Caco-2 (cell line): ENCODE measurements at regions not wholly inside any gene's neighbourhood (a gene's known extent, or its start where the extent isn't known, plus 50 kb on each side); places are given as distances from the start of the nearest gene placed in this dataset.

Source experiments
- BruUV-seq: library from RNA; stranded (reverse); fragments of 400-500 nt; replicated peaks from 2 replicates; lab custom pipeline; 2021; lab: Mats Ljungman, UMichigan
- CTCF ChIA-PET: fragments of 300-600 bp; sonication (Branson Sonifier 250); formaldehyde crosslinking; loops from one replicate; lab custom pipeline; 2022; ENCODE audit warnings: antibody characterized with exemption; lab: Charles Lee
- POLR2A ChIA-PET: fragments of 300-600 bp; sonication (Branson Sonifier 250); formaldehyde crosslinking; loops from one replicate; lab custom pipeline; 2022; ENCODE audit warnings: antibody characterized with exemption; lab: Charles Lee
- DNase-seq, 2 experiments: peaks; one replicate each; pipeline versions ENCODE4 v3.0.0 to v3.0.0-alpha.2; 2020 to 2022
- H3K27me3 ChIP-seq: replicated peaks from 2 replicates; pipeline ENCODE4 v1.6.0; 2011; ENCODE audit warnings: low read length; ENCODE audit not compliant: control insufficient read depth, insufficient read depth
- H3K36me3 ChIP-seq: 2 replicates; pipeline ENCODE4 v1.5.1; 2011; ENCODE audit warnings: low read length; ENCODE audit not compliant: control insufficient read depth, insufficient read depth
- H3K4me1 ChIP-seq: fragments of 250-450 bp; sonication (Bioruptor Pico); 2 replicates; pipeline ENCODE4 v1.5.1; 2020; ENCODE audit warnings: mild to moderate bottlenecking
- H3K4me3 ChIP-seq: 2 replicates; pipeline ENCODE4 v1.5.1; 2011; ENCODE audit warnings: low read depth, mild to moderate bottlenecking, control low read depth, low read length
- H3K9me3 ChIP-seq: fragments of 250-450 bp; sonication (Bioruptor Pico); 2 replicates; pipeline ENCODE4 v1.5.1; 2020; ENCODE audit warnings: mild to moderate bottlenecking, moderate library complexity
- H3K27ac Mint-ChIP-seq: one replicate; pipeline ENCODE4 v1.8.0; 2022; ENCODE audit warnings: mixed read lengths; ENCODE audit not compliant: unreplicated experiment
- H3K27me3 Mint-ChIP-seq: one replicate; pipeline ENCODE4 v1.8.0; 2022; ENCODE audit warnings: mixed read lengths; ENCODE audit not compliant: insufficient read depth, unreplicated experiment
- H3K36me3 Mint-ChIP-seq: one replicate; pipeline ENCODE4 v1.8.0; 2022; ENCODE audit warnings: mild to moderate bottlenecking, mixed read lengths; ENCODE audit not compliant: insufficient read depth, unreplicated experiment
- H3K4me1 Mint-ChIP-seq: one replicate; pipeline ENCODE4 v1.8.0; 2022; ENCODE audit warnings: low read depth, mixed read lengths; ENCODE audit not compliant: unreplicated experiment
- H3K4me3 Mint-ChIP-seq: one replicate; pipeline ENCODE4 v1.8.0; 2022; ENCODE audit warnings: mild to moderate bottlenecking, moderate library complexity, mixed read lengths; ENCODE audit not compliant: unreplicated experiment
- H3K9me3 Mint-ChIP-seq: one replicate; pipeline ENCODE4 v1.8.0; 2022; ENCODE audit warnings: mixed read lengths; ENCODE audit not compliant: unreplicated experiment
- intact Hi-C: fragments of 100-400 bp; cut with micrococcal nuclease; formaldehyde crosslinking; loops from one replicate; pipeline ENCODE4 v1.10.0; 2022; ENCODE audit not compliant: unreplicated experiment
- TF ChIP-seq, protein P1 (sequence below), 2 experiments: fragments of 200-600 bp in 1 of 2; IDR thresholded peaks; 1 replicate in 1 of 2; 2 replicates in 1 of 2; pipeline versions ENCODE4 v1.5.1 to v1.8.0; 2011 to 2022; ENCODE audit warnings: antibody characterized with exemption in 1 of 2, control low read depth in 1 of 2, inconsistent platforms in 1 of 2, low read depth in 1 of 2, low read length in 1 of 2, mild to moderate bottlenecking in 1 of 2, moderate library complexity in 1 of 2; ENCODE audit not compliant: insufficient read depth in 1 of 2, severe bottlenecking in 1 of 2, unreplicated experiment in 1 of 2

GRCh38 chr6:80541886-80542285 is 435.4 kb downstream of the BCKDHB start:
- H3K36me3 ChIP-seq: no peaks in the 10 kb centered on the region
- ChIA-PET POLR2A (no interaction called here), CTCF (no interaction called here)
- TF ChIP-seq, protein P1, sequence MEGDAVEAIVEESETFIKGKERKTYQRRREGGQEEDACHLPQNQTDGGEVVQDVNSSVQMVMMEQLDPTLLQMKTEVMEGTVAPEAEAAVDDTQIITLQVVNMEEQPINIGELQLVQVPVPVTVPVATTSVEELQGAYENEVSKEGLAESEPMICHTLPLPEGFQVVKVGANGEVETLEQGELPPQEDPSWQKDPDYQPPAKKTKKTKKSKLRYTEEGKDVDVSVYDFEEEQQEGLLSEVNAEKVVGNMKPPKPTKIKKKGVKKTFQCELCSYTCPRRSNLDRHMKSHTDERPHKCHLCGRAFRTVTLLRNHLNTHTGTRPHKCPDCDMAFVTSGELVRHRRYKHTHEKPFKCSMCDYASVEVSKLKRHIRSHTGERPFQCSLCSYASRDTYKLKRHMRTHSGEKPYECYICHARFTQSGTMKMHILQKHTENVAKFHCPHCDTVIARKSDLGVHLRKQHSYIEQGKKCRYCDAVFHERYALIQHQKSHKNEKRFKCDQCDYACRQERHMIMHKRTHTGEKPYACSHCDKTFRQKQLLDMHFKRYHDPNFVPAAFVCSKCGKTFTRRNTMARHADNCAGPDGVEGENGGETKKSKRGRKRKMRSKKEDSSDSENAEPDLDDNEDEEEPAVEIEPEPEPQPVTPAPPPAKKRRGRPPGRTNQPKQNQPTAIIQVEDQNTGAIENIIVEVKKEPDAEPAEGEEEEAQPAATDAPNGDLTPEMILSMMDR (IDR thresholded peaks at IDR 0.05; ENCODE audit: insufficient read depth in 1 of 2, low read depth in 1 of 2, low read length in 1 of 2, severe bottlenecking in 1 of 2, unreplicated experiment in 1 of 2): no peak
- Mint-ChIP-seq H3K27me3 (peaks cover 2% of the 10 kb centered on the region), H3K36me3 (no peaks in the 10 kb centered on the region), H3K4me3 (no peak overlapping the region), H3K4me1 (no peaks in the 10 kb centered on the region), H3K27ac (no peak overlapping the region), H3K9me3 (no peaks in the 10 kb centered on the region)
- H3K4me3 ChIP-seq: no peak overlapping the region
- intact Hi-C loops: no loop called here
- no peaks in the 10 kb centered on the region for H3K4me1 ChIP-seq
- H3K9me3 ChIP-seq: no peaks in the 10 kb centered on the region
- H3K27me3 ChIP-seq: no peaks in the 10 kb centered on the region
- DNase-seq: no peak
- BruUV-seq: no TSS peak

- Histone ChIP-seq H3K27me3 (no peaks in the 10 kb centered on the region), H3K4me1 (no peaks in the 10 kb centered on the region), H3K36me3 (no peaks in the 10 kb centered on the region), H3K9me3 (no peaks in the 10 kb centered on the region), H3K4me3 (no peak overlapping the region)
- DNase-seq: no peak
- no peak overlapping the region for H3K4me3 Mint-ChIP-seq
- ChIA-PET POLR2A (no interaction called here), CTCF (no interaction called here)
- TF ChIP-seq, protein P1 (IDR thresholded peaks at IDR 0.05; ENCODE audit: insufficient read depth in 1 of 2, low read depth in 1 of 2, low read length in 1 of 2, severe bottlenecking in 1 of 2, unreplicated experiment in 1 of 2): no peak
- intact Hi-C loops: no loop called here
- H3K27ac Mint-ChIP-seq: no peak overlapping the region
- no peaks in the 10 kb centered on the region for H3K4me1 Mint-ChIP-seq
- no peaks in the 10 kb centered on the region for H3K9me3 Mint-ChIP-seq
- BruUV-seq: no TSS peak
- H3K27me3 Mint-ChIP-seq: peaks cover 2% of the 10 kb centered on the region
- H3K36me3 Mint-ChIP-seq: no peaks in the 10 kb centered on the region
Measured at GRCh38 chr6:80541181-80541580, 434.7 kb downstream of the BCKDHB start.

DNA sequence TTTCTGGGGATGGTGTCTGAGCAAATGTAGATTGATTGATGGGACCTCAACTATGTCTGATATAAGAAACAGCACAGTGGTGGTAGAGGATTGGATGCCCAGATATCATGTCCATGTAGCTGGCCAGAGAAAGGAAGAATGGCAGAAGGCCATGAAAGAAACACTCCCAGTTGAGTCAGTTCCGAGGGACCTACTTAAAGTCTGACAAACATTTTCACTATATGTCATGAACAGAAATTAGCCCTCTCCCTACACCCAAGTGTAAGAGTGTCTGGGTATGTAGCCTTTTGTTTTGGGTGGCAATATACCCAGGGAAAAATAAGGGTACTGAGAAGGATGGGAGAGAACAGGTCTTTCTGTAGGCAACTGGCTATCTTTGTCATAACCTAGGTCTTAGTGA is 434.2 kb downstream of the BCKDHB start:
- POLR2A ChIA-PET: no interaction called here
- no peaks in the 10 kb centered on the region for H3K4me1 Mint-ChIP-seq
- intact Hi-C loops: no loop called here
- BruUV-seq: no TSS peak
- H3K27me3 ChIP-seq: no peaks in the 10 kb centered on the region
- DNase-seq: no peak
- H3K9me3 ChIP-seq: no peaks in the 10 kb centered on the region
- no peaks in the 10 kb centered on the region for H3K36me3 ChIP-seq
- no peaks in the 10 kb centered on the region for H3K36me3 Mint-ChIP-seq
- H3K27ac Mint-ChIP-seq: no peak overlapping the region
- H3K4me3 Mint-ChIP-seq: no peak overlapping the region
- H3K4me1 ChIP-seq: no peaks in the 10 kb centered on the region
- TF ChIP-seq, protein P1 (IDR thresholded peaks at IDR 0.05; ENCODE audit: insufficient read depth in 1 of 2, low read depth in 1 of 2, low read length in 1 of 2, severe bottlenecking in 1 of 2, unreplicated experiment in 1 of 2): no peak
- H3K27me3 Mint-ChIP-seq: peaks cover 2% of the 10 kb centered on the region
- H3K4me3 ChIP-seq: no peak overlapping the region
- CTCF ChIA-PET: no interaction called here
- peaks cover 3% of the 10 kb centered on the region for H3K9me3 Mint-ChIP-seq
